Fibroblast of skin of left biceps (primary cell): ENCODE measurements at regions not wholly inside any gene's neighbourhood (a gene's known extent, or its start where the extent isn't known, plus 50 kb on each side); places are given as distances from the start of the nearest gene placed in this dataset.
A peak's percentile ranks its signal among the peaks of the same experiment; 100 is the strongest.
"Not testable (repeated sequence)": the region's sequence is repeated elsewhere in the genome, so short reads cannot be mapped to it uniquely, and the experiment has no call there.

ENCODE experiments used
- DNase-seq, 2 experiments: peaks; one replicate each; pipeline ENCODE4 v3.0.0-alpha.2; 2013; ENCODE audit warnings: low read depth in 2 of 2

DNA sequence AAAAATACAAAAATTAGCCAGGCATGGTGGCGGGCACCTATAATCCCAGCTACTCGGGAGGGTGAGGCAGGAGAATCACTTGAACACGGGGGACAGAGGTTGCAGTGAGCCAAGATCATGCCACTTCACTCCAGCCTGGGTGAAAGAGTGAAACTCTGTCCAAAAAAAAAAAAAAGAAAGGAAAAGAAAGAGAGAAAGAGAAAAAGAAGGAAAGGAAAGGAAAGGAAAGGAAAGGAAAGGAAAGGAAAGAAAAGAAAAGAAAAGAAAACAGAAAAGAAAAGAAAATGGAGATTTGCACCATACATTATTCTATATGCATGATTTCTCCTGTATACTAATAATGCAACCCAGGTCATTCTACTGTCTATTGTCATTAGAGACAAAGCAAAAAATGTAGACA, 421.5 kb downstream of the PCDH19 start:
- DNase-seq, result not testable (repeated sequence)

GRCh38 chrX:99973572-99974226, 436.4 kb downstream of the PCDH19 start:
- DNase-seq, result no peak

DNA sequence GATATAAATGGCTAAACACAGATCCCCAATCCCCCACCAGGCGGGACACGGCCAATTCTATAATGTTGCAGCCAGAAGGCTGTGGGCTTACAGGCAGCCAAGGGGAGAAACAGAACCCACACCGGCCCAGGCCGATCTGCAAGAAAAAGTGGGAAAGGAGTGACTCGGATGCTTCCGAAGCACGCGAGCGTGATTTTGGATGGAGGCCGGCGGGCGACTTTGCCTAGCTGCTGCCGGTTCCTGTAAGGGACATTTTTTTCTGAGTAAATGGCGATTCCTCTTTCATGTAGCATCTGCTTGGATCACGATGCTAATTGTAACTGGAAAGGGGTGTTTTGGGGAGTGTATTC, 470.2 kb downstream of the PCDH19 start:
- no peak for DNase-seq

DNA sequence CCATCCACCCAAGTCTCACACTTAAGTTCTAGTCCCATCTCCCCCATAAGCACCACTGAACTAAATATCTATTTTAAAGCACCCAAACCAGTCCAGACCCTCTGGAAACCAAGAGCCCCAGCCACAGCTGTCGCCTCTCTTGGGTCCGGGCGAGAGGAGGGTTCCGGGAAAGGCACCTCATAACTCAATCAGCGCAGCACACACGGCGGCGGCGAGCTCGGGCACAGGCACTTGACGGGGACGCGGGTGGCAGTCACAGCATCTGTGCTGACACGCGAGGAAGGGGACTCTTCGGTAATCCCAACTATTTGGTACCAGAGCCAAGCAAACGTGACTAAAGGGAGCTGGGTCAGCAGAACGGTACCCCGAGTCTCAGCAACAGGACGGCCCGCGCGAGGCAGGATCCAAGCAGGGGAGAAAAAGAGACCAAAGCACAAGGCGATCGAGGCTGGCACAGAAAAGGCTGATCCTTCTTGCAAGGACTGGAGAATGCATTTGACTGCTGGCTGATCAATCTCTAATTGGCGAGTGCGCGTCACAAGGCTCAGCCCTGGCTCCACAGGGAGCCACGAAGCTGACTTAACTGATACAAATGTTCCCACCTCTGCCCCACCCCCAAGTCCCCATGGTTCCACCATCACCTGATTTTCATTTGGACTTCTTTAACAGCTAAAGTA, 470.7 kb downstream of the PCDH19 start:
- not testable (repeated sequence) for DNase-seq

DNA sequence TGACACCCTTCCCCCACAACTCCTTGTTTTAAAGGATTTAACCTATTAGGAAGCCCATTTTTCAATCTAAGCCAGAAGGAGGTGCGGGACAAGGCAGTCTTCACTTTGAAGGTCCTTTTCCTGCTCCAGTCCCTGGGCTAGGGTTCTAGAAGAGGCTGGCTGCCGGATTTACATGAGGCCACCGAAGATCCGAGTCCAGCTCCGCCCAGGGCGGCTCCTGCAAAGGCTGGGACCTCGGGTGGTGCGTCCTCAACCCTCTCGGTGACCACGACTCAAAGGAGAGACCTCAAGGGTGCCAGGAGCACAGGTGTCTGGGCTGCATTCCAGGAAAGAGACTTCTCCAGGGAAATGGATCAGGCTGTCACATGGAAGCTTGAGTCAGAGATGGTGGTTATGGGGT, 471.6 kb downstream of the PCDH19 start:
- no peak for DNase-seq

DNA sequence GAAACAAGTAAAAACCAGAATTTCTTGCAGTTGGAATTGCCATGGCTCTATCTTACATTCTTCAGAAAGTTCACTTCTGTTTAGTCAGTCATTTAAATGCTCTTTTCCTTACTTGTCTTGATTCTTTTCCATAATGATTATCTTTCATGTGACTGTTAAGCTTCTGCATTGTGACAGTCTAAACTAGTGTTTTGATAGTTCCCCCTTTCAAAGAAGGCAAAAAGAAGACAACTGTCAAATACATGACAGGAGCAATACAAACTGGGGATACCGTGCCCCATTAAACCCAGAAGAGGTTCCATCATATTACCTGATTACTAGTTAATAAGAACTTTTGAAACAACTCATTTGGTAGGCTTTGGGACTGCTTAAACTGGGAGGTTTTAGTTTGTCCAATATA, 476.2 kb downstream of the PCDH19 start:
- DNase-seq, result no peak

DNA sequence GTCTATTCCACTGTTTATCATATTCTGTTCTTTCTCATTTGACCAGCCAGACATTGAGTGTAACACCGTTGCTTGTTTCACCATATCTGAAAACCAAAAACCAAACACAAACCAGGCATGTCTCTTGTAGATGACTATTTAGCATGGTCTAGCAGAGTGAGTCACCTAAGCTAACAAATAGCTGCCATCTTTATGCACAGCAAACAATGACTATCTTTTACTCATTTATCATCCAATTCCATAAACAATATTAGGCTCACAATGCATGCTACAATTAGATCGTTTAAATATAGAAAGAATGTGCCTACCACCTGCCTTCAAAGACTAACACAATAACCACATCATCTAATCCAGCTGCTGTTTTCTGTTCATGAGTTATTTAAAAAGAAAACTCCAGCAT, 495.4 kb downstream of the PCDH19 start:
- DNase-seq, result no peak

DNA sequence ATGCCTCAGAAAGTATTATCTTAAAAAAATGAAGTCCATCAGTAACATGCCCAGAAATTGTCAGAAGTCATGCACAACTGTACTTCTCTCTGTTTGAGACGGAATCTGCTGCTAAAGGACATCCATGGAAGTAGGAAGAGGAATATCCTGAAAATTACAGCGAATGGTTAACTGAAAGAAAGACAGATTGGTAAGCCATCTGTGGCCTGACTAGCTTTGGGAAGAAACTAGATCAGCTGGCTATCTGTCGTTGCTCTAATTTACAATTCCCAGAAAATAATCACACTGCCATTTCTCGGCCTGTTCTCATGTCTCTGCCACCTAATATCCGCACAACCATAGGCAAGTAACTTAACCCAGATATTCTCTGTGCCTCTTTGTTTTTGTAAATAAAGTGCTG, 496.5 kb downstream of the PCDH19 start:
- no peak for DNase-seq

DNA sequence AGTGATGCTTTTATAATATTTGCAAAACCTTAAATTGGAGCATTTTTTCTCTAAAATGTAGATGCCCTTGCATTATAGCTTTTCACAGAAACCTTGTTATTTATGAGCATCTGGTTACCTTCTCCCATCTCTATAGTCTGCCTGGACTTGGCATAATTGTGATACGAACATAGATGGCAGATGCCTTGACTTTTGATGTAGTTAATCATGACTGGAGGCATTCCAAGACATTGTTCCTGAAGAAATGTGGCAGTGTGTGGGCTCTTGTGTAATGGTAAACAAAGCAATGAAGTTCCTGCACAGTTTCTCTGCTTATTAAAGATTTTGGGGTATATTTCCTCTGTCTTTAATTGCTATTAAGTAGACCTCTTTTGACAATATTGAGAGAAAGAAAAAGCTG, 500.1 kb downstream of the PCDH19 start:
- DNase-seq, result no peak

GRCh38 chrX:99901091-99901490, 509.0 kb downstream of the PCDH19 start:
- no peak for DNase-seq

- no peak for DNase-seq
These were observed 522.2 kb downstream of the PCDH19 start for GRCh38 chrX:99887918-99888317.

DNA sequence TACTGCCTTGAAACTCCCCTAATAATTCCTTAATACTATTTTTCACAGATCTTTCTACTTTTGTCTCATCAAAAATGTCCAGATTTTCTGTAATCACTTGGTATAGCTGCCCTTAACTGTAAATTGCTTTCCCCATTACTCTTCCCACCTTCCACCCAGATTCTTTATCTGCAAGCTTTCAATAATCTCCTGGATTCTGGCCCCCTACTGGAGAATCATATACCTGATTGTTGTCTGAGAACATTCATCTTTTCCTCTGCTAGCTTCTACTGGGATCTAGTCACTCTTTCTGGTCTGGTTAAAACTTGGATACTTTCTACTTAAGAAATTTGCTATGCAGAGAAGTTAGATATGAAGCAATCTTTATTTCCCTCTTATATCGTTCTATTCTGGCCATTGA, 552.6 kb downstream of the PCDH19 start:
- DNase-seq, result no peak

GRCh38 chrX:99833821-99834220, 576.3 kb downstream of the PCDH19 start:
- DNase-seq, result no peak

DNA sequence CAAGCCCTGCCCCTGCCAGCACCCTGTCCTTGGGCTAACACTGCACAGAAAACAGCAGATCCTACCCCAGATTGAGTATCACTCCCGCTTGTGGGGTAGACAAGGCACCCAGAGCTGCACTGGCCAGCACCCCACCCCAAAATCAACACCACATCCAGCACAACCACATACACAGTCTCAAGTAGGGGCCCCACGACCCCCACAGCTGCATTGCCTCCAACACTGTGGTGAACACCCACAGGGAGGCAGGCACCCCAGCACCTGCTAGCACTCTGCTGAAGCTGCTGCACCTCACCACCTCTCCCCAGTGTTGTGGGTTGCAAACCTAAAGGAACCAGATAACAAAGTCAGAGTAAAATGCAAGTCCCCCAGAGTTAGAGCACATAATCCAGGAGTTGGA, 589.9 kb downstream of the PCDH19 start:
- no peak for DNase-seq

GRCh38 chrX:99800016-99800415, 610.1 kb downstream of the PCDH19 start:
- DNase-seq, result no peak

DNA sequence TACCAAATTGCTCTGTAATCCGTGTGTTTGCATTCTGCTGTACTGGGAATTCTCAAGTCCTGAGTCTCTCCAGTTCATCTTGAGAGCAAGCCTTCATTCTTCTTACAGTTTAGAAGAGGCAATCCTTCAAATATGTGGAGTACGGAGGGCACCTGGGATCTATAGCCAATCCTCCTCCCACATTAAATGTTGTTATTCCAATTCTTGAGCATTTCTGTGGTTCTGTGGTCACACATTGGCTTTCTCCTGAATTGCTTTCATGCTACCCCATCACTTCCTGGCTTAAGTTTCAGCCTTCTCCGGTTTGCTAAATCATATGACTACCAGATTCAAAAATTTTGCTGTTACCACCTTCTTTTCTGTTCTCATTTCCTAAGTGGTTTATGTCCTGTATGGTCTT, 611.1 kb downstream of the PCDH19 start:
- peak; percentile 3 to 21 for DNase-seq

- DNase-seq, result no peak
These were observed 614.6 kb downstream of the PCDH19 start for GRCh38 chrX:99795495-99795894.

DNA sequence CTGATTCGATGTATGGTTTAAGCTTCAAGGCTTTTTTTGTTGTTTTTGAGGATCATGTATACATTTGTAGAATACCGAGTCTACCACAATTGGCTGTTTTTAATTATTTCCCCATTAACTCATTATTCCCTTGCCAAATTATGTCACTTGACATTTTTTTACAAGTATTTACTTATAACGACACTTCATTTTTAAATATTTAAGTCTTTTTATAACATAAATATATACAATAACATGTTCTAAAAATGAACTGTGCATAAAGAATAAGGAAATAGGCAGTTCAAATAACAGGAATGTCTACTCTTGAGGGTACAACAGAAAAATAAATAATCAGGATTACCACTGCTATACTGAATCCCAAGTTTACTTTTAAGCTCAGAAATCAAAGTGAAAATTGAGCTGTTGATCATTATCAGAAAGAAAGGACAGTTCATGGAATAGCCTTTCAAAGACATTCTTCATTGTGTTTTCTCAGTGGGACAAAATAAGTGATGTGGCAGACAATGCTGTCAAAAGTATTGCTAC, 627.5 kb downstream of the PCDH19 start:
- no peak for DNase-seq

GRCh38 chrX:99777912-99778311, 632.2 kb downstream of the PCDH19 start:
- DNase-seq, result no peak

- no peak for DNase-seq
These were observed 648.3 kb downstream of the PCDH19 start for GRCh38 chrX:99761731-99762130.

DNA sequence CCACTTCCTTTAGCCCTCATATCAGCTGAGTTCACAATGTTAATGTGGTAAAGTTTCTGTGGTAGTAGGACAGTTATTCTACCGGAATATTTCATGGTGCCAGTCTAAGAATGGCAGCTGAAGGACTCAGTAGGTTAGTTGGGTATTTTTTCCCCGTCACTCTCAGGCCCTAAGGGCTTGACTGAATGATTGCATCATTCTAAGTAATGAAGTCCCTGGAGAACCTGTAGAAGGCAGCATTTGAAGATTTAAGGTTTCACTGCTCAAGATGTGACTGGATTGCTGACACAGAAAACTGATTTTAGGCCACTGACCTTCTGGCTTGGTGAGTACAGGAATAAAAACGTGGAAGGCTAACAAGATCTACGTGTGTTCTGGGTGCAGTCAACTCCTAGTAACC, 657.3 kb downstream of the PCDH19 start:
- DNase-seq, result no peak

DNA sequence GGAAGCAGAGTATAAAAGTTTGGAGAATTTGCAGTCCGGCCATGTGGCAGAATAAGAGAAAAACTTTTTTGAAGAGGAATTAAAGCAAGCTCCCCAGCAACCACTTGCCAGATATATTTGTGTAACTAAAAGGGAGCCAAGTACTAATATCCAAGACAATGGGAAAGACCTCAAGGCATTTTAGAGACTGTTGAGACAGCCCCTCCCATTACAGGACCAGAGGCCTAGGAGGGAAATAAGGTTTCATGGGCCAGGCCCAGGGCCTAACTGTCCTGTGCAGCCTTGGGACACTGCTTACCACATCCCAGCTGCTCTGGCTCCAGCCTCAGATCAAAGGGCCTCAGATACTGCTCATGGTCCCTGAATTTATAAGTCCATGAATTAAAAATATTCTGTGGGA, 659.4 kb downstream of the PCDH19 start:
- no peak for DNase-seq

DNA sequence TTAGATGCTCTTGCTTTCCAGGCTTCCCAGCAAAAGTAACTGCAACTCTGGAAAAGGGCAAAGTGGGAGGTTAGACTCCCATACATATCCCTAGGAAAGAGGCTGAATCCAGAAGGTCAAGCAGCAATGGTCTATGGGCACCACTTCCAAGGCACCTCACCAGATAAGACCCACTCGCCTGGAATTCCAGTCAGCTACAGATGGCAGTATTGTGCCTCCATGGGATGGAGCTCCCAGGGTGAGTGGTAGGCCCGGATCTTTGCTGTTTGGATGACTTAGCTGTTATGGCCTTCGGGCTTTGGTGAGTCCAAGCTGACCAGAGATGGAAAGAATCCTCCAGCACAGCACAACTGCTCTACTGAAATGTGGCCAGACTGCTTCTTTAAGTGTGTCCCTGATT, 688.0 kb downstream of the PCDH19 start:
- DNase-seq, result no peak

DNA sequence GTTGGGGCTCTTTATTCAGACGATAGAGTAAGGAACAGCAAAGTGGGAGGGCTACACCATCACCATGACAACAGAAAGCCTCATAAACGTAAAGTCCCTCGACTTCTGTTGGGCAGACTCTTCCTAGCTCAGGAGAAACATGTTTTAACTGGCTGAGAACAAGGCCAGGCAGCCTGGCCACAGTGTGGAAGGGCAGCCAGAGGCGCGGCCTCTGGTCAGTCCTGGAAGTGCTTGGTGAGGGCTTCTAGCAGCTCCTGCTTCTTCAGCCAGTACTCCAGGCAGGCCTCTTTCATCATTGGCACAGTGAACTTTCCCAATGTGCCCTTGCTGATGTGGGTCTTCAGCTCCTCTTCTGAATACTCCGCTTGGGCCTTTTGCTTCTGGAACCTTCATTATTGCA, 690.9 kb downstream of the PCDH19 start:
- no peak for DNase-seq
